GM21619 (cell line): ENCODE measurements at regions not wholly inside any gene's neighbourhood (a gene's known extent, or its start where the extent isn't known, plus 50 kb on each side); places are given as distances from the start of the nearest gene placed in this dataset.
"Not testable (repeated sequence)": the region's sequence is repeated elsewhere in the genome, so short reads cannot be mapped to it uniquely, and the experiment has no call there.

Source experiments
- ATAC-seq: cut with Tn5 transposase; IDR thresholded peaks from one replicate; pipeline ENCODE4 v1.9.1; 2021; ENCODE audit not compliant: unreplicated experiment

DNA sequence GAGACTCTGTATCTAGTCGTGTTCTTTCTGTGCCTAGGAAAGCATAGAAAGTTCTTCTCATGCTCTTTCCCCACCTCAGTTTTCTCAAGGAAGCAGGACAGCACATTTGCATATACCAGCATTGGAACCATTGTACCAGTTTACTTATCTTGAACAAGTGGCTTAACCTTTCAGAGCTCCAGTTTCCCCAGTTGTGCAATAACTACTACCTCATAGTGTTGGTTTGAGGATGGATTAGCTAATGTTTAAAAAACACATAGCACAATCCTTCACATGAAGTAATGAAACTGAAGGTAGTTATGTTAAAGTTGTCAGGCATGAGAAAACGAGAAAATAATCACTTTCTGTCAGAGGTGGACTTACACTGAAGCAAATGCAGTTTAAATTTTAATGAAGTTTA is 92.2 kb upstream of the H2AZ1 start:
- no peak for ATAC-seq

GRCh38 chr4:100041646-100042045 is 91.6 kb upstream of the H2AZ1 start:
- no peak for ATAC-seq

GRCh38 chr4:100034023-100034664 is 84.1 kb upstream of the H2AZ1 start:
- no peak for ATAC-seq

GRCh38 chr4:100026066-100026465 is 76.0 kb upstream of the H2AZ1 start:
- ATAC-seq: no peak

GRCh38 chr4:100023800-100024199 is 73.7 kb upstream of the H2AZ1 start:
- no peak for ATAC-seq

DNA sequence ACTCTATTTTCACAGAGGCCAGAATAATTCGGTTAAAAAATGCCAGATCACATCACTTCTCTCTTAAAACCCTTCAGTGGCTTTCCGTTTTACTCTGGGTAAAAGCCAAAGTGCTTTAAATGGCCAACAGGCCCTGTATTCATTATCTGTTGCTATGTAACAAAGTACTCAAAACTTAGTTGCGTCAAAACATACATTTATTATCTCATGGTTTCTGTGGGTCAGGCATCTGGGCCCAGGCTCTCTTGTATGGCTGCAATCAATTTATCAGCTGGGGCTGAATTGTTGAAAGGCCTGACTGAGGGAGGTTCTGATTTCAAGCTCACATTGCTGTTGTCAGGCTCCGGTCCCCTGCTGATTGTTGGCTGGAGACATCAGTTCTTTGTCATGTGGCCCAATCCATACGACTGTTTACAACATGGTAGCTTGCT is 72.7 kb upstream of the H2AZ1 start:
- ATAC-seq: no peak

DNA sequence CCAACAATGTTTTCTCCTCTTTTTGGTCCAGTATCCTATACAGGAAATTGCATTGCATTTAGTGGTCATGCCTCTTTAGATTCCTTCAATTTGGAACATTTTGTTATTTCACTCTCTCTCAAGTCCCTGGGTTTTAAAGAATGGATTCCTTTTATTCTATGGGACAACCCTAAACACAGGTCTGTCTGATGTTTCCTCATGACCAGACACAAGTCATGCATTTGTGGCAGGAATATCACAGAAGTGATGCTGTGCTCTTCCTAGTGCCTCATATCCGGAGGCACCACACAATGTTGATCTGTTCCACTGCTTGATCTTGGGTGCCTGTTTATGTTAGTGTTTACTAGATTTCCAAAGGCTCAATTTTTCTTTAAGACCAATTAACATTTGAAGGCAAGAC is 69.7 kb upstream of the H2AZ1 start:
- no peak for ATAC-seq

DNA sequence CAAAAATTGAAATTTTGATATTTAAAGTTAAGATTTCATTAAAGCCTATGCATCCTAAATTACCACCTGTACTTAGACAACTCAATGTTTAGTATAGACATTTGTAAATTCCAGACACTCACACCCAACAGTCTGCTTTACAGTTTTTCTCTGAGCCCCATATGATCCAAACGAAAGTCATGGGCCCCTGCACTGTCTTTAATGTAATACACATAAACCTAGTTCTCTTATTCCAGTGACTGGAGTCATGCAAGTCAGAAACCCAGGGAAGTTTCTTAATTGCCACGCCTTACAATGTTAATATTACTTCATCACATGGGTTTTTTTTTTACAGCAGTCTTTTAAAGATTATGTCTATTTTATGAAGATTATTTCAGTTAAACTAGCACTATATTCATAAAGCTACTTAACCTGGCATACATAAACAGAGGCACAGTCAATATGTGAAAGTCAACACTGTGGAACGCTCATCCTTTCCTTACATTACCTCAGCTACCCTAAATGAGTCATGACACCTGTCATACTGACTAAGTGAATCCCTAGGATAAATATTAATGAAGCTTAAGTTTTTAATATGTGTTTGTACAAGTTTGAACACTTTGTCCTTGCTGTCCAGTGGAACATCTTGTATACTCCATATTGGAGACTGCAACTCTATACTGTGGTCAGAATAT is 67.7 kb upstream of the H2AZ1 start:
- ATAC-seq: peak; percentile 88

DNA sequence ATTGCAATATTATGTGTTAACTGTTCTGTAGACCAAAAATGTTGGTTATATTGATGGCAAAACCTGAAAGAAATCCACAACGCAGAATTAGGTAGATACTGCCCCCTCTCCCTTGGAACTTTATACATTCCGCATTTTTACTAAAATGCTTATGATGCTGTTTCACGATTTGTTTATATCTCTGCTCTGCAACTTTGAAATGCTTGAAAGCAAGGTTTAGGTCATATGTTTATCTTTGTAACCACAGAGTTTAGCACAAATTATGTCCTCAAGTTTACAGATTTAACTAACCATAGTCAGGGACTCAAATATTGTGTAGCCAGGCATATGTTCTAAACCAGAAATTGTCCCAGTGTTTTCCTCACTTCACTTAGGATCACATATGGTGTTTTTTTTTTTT is 66.1 kb upstream of the H2AZ1 start:
- ATAC-seq: no peak

DNA sequence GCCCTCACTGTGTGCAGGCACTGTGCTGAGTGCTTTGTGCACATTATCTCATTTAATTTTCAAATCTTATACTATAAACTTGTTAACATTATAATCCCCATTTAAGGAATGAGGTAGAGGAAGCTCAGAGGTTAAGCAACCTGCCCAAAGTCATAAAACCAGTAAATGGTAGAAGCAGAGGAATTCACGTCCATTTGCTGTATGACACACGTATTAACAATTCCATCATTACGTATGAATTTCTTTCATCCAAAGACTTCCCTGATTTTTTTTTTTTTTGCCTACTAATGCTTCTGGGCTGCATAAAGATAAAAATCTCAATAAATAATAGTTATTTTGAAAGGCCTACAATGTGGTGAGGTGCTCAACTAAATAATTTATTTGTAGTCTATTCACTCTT is 64.5 kb upstream of the H2AZ1 start:
- no peak for ATAC-seq

- ATAC-seq: no peak
These were observed 59.4 kb upstream of the H2AZ1 start for GRCh38 chr4:100009490-100009889.

DNA sequence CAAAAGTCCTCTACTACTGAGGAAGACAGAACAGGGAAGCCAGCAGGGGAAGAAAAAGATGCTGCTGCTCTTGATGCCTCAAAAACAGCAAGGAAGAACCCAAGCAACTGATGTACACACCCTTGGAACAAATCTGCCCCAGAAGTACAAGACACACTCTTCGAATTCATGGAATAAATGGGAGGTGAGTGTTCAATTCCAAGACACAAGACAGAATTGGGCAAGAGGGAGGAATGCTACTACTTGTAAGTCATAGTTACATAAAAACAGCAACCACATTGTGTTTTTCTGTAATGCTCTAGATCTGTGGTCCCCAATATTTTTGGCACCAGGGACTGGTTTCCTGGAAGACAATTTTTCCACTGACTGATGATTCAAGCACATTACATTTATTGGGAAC is 58.0 kb upstream of the H2AZ1 start:
- no peak for ATAC-seq

DNA sequence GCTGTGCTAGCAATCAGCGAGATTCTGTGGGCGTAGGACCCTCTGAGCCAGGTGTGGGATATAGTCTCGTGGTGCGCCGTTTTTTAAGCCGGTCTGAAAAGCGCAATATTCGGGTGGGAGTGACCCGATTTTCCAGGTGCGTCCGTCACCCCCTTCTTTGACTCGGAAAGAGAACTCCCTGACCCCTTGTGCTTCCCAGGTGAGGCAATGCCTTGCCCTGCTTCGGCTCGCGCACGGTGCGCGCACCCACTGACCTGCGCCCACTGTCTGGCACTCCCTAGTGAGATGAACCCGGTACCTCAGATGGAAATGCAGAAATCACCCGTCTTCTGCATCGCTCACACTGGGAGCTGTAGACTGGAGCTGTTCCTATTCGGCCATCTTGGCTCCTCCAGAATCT is 56.1 kb upstream of the H2AZ1 start:
- ATAC-seq: not testable (repeated sequence)
